Hepatocyte (in vitro differentiated cells): ENCODE measurements at regions not wholly inside any gene's neighbourhood (a gene's known extent, or its start where the extent isn't known, plus 50 kb on each side); places are given as distances from the start of the nearest gene placed in this dataset.

Experiments
- DNase-seq: peaks from one replicate; pipeline ENCODE4 v3.0.0-alpha.2; 2016; ENCODE audit warnings: low spot score
- H2AFZ ChIP-seq: fragments of 200-600 bp; sonication (generic); 2 replicates; pipeline ENCODE4 v1.6.0; 2016; ENCODE audit warnings: antibody characterized with exemption, mild to moderate bottlenecking
- H3K27ac ChIP-seq: fragments of 200-600 bp; sonication (generic); 2 replicates; pipeline ENCODE4 v1.5.1; 2016; ENCODE audit warnings: mild to moderate bottlenecking
- H3K27me3 ChIP-seq: fragments of 200-600 bp; sonication (generic); 2 replicates; pipeline ENCODE4 v1.6.1; 2016
- H3K36me3 ChIP-seq: fragments of 200-600 bp; sonication (generic); replicated peaks from 2 replicates; pipeline ENCODE4 v1.5.1; 2016; ENCODE audit warnings: low read depth; ENCODE audit not compliant: insufficient read depth
- H3K4me1 ChIP-seq: fragments of 200-600 bp; sonication (generic); 2 replicates; pipeline ENCODE4 v1.5.1; 2016; ENCODE audit warnings: mild to moderate bottlenecking, moderate library complexity; ENCODE audit not compliant: insufficient read depth
- H3K4me2 ChIP-seq: fragments of 200-600 bp; sonication (generic); 2 replicates; pipeline ENCODE4 v1.6.0; 2016
- H3K4me3 ChIP-seq: fragments of 200-600 bp; sonication (generic); 2 replicates; pipeline ENCODE4 v1.5.1; 2016; ENCODE audit warnings: mild to moderate bottlenecking
- H3K79me2 ChIP-seq: fragments of 200-600 bp; sonication (generic); 2 replicates; pipeline ENCODE4 v1.6.0; 2017; ENCODE audit warnings: mild to moderate bottlenecking
- H3K9me2 ChIP-seq: fragments of 200-600 bp; sonication (generic); replicated peaks from 2 replicates; pipeline ENCODE4 v1.6.0; 2017; ENCODE audit warnings: mild to moderate bottlenecking; ENCODE audit not compliant: insufficient read depth
- H3K9me3 ChIP-seq: fragments of 200-600 bp; sonication (generic); 2 replicates; pipeline ENCODE4 v1.5.1; 2016; ENCODE audit warnings: low read depth, mild to moderate bottlenecking
- H4K20me1 ChIP-seq: fragments of 200-600 bp; sonication (generic); 2 replicates; pipeline ENCODE4 v1.6.0; 2016; ENCODE audit warnings: mild to moderate bottlenecking; ENCODE audit not compliant: insufficient read depth, poor library complexity, severe bottlenecking
- EZH2 ChIP-seq: fragments of 200-600 bp; sonication (generic); IDR thresholded peaks from 2 replicates; pipeline ENCODE4 v1.6.1; 2016; ENCODE audit warnings: antibody characterized with exemption, mild to moderate bottlenecking, borderline replicate concordance
- EZH2phosphoT487 ChIP-seq: fragments of 200-600 bp; sonication (generic); IDR thresholded peaks from one replicate; pipeline ENCODE4 v1.6.1; 2018; ENCODE audit warnings: antibody characterized with exemption, mild to moderate bottlenecking, low read depth, moderate library complexity; ENCODE audit not compliant: unreplicated experiment, severe bottlenecking
- WGBS: methylation state at CpG from one replicate; pipeline ENCODE4 v1.1.6; 2016; ENCODE audit warnings: low lambda C conversion rate; ENCODE audit errors: missing lambda C conversion rate; 5-methylcytosine and 5-hydroxymethylcytosine counted together
- TF ChIP-seq, protein P1 (sequence below): fragments of 200-600 bp; sonication (generic); IDR thresholded peaks from 2 replicates; pipeline ENCODE4 v1.5.1; 2016; ENCODE audit warnings: antibody characterized with exemption, mild to moderate bottlenecking; ENCODE audit not compliant: poor library complexity

- Histone ChIP-seq H3K4me1 (peaks cover 9% of the 10 kb centered on the region), H3K4me2 (no peak overlapping the region), H3K27me3 (no peaks in the 10 kb centered on the region), H3K27ac (no peak overlapping the region), H3K9me3 (no peaks in the 10 kb centered on the region), H3K4me3 (no peak overlapping the region), H2AFZ (no peak overlapping the region), H3K79me2 (no peaks in the 10 kb centered on the region), H3K36me3 (no peaks in the 10 kb centered on the region), H3K9me2 (no peaks in the 10 kb centered on the region), H4K20me1 (no peaks in the 10 kb centered on the region)
- no peak for DNase-seq
- TF ChIP-seq, protein P1, sequence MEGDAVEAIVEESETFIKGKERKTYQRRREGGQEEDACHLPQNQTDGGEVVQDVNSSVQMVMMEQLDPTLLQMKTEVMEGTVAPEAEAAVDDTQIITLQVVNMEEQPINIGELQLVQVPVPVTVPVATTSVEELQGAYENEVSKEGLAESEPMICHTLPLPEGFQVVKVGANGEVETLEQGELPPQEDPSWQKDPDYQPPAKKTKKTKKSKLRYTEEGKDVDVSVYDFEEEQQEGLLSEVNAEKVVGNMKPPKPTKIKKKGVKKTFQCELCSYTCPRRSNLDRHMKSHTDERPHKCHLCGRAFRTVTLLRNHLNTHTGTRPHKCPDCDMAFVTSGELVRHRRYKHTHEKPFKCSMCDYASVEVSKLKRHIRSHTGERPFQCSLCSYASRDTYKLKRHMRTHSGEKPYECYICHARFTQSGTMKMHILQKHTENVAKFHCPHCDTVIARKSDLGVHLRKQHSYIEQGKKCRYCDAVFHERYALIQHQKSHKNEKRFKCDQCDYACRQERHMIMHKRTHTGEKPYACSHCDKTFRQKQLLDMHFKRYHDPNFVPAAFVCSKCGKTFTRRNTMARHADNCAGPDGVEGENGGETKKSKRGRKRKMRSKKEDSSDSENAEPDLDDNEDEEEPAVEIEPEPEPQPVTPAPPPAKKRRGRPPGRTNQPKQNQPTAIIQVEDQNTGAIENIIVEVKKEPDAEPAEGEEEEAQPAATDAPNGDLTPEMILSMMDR: no peak
- TF ChIP-seq EZH2phosphoT487: no peak
- no peak for TF ChIP-seq EZH2
- 73% methylated on average over 6 of the region's 6 CpGs for WGBS
These were observed 94.7 kb upstream of the NXT1 start for GRCh38 chr20:23255716-23256385.

DNA sequence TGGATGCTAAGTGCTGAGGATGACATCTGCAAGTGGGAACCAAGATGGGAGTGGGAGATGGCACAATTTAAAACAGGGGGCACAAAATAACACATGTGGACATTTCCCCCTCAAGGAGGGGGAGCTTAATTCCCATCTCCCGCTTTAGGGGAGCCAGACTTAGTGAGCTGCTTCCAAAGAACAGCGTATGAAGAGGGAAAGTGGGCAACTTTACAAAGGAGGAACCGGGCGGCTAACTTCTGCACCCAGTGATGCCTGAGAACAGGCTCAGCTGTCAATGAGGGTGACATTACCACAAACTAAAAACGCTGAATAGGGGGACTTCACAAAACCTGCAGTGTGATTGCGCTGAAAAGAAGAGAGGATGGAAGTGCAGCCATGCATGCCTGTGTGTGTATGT, 95.5 kb upstream of the NXT1 start:
- Histone ChIP-seq H3K9me2 (no peaks in the 10 kb centered on the region), H3K27ac (no peak overlapping the region), H3K4me1 (peaks cover 9% of the 10 kb centered on the region), H3K79me2 (no peaks in the 10 kb centered on the region), H3K27me3 (no peaks in the 10 kb centered on the region), H3K9me3 (no peaks in the 10 kb centered on the region), H4K20me1 (no peaks in the 10 kb centered on the region), H3K36me3 (no peaks in the 10 kb centered on the region), H3K4me3 (no peak overlapping the region), H3K4me2 (no peak overlapping the region), H2AFZ (no peak overlapping the region)
- no peak for TF ChIP-seq EZH2
- TF ChIP-seq, protein P1: no peak
- TF ChIP-seq EZH2phosphoT487: no peak
- WGBS: 92% methylated on average over 6 of the region's 6 CpGs
- no peak for DNase-seq

DNA sequence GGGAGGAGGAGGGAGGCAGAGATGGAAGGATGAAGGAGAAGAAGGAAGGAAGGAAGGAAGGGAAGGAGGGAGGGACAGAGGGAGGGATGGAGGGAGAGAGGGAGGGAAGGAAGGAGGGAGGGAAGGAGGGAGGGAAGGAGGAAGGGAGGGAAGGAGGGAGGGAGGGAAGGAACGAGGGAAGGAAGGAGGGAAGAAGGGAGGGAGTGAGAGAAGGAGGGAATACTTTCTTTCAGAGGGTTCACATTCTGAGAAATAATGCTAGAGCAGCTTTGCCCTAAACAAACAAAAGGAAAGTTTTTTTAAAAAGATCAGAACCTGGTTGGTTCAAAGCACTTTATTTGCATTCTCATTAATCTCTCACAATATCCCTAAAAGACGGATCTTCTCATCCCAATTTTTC, 96.1 kb upstream of the NXT1 start:
- Histone ChIP-seq H3K9me3 (no peaks in the 10 kb centered on the region), H3K36me3 (no peaks in the 10 kb centered on the region), H3K4me3 (no peak overlapping the region), H3K4me2 (no peak overlapping the region), H4K20me1 (no peaks in the 10 kb centered on the region), H3K9me2 (no peaks in the 10 kb centered on the region), H3K27me3 (no peaks in the 10 kb centered on the region), H3K79me2 (no peaks in the 10 kb centered on the region), H3K4me1 (peaks cover 9% of the 10 kb centered on the region), H3K27ac (no peak overlapping the region), H2AFZ (no peak overlapping the region)
- DNase-seq: no peak
- TF ChIP-seq, protein P1: no peak
- WGBS: 85% methylated on average over 1 of the region's 2 CpGs

DNA sequence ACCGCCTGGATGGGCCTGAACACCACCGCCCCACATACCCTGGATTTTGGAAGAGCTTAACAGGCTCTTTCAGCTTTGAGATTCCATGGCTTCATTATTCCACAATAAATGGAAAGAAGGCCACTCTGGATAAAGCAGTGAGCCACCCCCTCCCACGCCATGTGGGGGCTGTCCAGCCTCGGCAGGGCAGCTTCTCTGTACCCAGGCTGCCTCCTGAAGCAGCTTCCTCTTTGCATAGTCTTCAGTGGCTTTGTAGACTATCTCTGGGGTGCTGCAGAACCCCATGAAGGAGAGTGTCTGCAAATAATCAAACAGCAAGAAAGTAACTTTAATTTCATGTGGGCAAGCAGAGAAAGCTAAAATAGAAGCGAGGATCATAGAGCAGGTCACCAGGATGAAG, 96.6 kb upstream of the NXT1 start:
- no peaks in the 10 kb centered on the region for H3K9me2 ChIP-seq
- H2AFZ ChIP-seq: no peak overlapping the region
- H3K4me3 ChIP-seq: no peak overlapping the region
- no peaks in the 10 kb centered on the region for H4K20me1 ChIP-seq
- no peaks in the 10 kb centered on the region for H3K79me2 ChIP-seq
- no peak for DNase-seq
- H3K4me2 ChIP-seq: no peak overlapping the region
- H3K27me3 ChIP-seq: no peaks in the 10 kb centered on the region
- TF ChIP-seq, protein P1: no peak
- TF ChIP-seq EZH2 (no peak), EZH2phosphoT487 (no peak)
- no peaks in the 10 kb centered on the region for H3K9me3 ChIP-seq
- no peaks in the 10 kb centered on the region for H3K36me3 ChIP-seq
- H3K4me1 ChIP-seq: peaks cover 9% of the 10 kb centered on the region
- H3K27ac ChIP-seq: no peak overlapping the region
- WGBS: 90% methylated on average over 5 of the region's 5 CpGs
